Midbrain (tissue), 1 donor: ENCODE measurements at regions not wholly inside any gene's neighbourhood (a gene's known extent, or its start where the extent isn't known, plus 50 kb on each side); places are given as distances from the start of the nearest gene placed in this dataset.
"Not testable (repeated sequence)": the region's sequence is repeated elsewhere in the genome, so short reads cannot be mapped to it uniquely, and the experiment has no call there.

Experiments used
- DNase-seq: peaks from one replicate; lab custom pipeline; 2025; lab: John Stamatoyannopoulos, UW

- DNase-seq: no peak
Measured at GRCh38 chr5:152608458-152608857, 203.4 kb upstream of the NMUR2 start.

DNA sequence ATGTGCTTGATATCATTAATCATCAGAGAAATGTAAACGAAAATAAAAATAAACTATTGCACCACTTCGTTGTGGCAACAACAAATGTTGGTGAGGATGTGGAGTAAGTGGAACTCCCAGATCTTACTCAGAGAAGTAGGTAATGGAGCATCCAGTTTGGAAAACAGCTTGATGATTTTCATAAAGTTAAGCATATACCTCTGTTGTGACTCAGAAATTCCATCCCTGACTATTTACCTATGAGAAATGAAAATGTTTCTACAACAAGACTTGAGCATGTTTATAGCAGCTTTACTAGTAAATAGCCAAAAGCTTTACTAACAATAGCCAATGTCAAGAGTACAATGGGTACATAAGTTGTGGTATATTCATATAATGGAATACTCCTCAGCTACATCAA is 214.7 kb upstream of the NMUR2 start:
- DNase-seq: no peak

DNA sequence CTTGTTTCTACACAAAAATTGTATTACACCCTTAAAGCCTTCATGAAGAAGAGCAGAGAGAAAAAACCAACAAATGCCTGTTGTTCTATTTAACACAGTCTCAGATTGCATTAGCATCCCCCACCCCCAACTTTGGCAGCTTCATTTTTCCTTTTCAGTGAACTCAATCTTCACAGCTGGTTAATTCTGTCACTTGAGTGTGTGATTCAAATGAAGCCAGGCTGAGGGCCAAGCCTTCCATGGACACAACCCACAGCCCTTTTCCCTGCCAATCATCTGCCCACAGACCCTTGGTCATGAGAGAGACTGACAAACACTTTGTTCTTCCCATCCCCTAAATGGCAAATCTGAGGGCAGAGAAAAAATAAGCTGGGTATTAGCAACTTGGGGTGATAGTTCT is 217.5 kb upstream of the NMUR2 start:
- no peak for DNase-seq

- no peak for DNase-seq
Measured at GRCh38 chr5:152623951-152624350, 218.9 kb upstream of the NMUR2 start.

- no peak for DNase-seq
Measured at GRCh38 chr5:152625696-152626095, 220.6 kb upstream of the NMUR2 start.

- DNase-seq: no peak
Measured at GRCh38 chr5:152631221-152631620, 226.1 kb upstream of the NMUR2 start.

DNA sequence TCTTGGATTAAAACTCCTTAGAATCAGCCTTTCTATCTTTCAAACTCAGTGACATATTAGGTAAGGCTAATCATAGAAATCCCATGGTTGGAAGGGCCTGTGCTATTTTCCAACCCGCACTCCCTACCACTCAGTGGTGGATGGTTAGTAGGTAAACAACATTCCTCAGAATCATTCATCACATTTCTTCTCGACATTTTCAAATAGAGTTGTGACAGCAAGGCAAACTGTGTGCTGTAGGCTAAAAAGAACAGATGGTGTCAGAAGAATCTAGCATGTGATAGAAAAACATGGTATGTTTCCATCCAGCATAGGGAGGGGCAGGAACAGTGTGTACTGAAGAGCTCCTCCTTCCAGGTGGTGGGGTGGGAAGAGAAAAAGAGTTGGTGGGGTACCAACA is 227.3 kb upstream of the NMUR2 start:
- DNase-seq: no peak

DNA sequence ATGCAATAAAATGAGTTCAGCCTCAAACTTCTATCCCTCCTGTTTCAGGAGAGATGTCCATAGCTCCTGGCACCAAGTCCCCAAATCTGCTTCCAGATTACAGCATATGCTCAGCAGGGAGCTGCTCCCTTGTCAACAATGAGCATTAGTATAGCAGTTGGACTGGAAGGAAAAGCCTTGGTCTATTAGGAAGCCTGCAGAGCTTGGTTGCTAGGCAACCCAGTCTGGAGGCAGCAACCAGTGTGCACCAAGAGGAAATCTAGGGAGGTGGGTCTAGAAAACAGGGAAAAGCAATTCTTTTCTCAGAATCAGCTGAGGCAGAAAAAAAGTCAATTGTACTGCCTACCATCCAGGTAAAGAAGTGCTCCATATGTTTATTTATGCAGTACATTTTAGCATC is 229.5 kb upstream of the NMUR2 start:
- no peak for DNase-seq

DNA sequence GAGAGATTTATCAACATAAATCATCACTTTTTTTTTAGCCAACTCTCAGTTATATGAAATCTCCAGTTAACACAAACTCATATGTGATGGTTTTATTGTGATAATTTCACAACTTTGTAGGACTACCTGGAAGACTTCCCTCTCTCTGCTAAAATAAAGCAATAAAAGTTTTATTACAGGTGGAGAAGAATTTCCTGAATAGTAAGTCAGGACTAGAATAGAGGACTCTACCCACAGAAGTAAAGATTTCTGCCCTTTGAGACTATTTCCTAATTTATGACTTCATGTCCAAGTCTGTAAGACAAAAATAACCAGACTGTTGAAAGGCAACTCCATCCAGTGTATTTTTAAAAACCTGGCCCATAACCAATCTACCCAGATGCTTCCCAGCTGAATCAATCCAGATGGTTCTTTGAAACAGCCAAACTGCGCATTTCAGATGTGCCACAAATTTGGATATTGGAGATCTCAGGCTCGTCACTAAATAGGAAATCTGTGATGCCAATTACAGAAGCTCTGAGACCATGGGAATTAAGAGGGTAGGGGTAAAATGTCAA is 234.0 kb upstream of the NMUR2 start:
- DNase-seq: no peak

DNA sequence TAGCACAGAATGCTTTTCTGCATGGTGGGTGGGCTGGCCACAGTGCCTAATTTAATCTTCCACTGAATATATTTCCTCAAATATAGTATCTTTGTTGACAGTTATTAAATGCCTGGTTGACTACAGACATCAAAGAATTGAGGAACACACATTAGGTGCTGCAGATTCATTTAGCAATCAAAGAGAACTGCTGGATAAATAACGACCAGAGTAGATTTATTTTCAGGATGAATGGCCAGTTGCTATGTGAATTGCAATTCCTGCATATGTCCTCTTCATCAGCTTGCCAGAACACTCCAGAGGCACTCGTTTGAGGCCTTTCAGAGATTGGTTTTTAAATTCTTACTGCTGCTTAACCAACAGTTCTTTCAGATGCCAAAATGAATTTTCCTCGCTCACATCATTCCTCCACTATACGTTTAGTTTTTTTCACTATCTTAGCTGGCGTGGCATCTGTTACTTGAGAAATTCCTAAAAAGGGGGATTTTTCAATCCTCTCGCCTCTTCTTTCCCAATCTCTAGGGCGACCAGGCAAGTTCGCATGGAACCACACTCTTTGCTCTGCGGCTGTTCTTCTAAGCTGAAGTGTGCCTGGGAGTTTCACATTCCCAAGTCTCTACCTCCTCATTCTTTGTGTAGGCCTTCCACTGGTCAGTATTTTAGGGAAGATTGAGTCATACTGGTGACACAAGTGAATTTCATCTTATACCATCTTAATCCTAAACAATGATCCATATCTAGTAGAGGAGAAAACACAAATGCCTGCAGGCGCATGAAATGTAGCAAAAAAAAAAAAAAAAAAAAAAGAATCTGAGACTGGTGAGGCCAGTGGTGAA is 237.1 kb upstream of the NMUR2 start:
- no peak for DNase-seq

DNA sequence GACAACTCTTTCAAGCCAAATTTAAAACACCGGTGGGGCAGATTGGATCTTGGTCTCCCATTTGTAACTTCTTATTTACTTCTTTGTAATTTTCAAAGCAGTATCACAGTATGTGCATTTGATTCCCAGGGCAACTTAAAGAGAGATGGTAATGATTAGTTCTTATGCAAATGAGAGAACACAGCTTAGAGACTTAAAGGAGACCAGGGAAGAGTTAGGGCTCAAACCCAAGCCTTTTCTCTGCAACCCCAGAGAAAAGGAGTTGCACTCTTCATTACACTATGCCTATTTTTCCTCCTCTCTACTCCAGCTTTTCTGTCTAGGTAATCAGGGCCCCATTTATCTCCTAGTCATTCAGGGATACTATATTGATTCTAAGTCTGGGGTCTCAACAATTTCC is 237.8 kb upstream of the NMUR2 start:
- DNase-seq: no peak

GRCh38 chr5:152644029-152644728 is 239.1 kb upstream of the NMUR2 start:
- no peak for DNase-seq

- DNase-seq: no peak
Measured at GRCh38 chr5:152649609-152650008, 244.5 kb upstream of the NMUR2 start.

- DNase-seq: no peak
Measured at GRCh38 chr5:152650413-152650812, 245.3 kb upstream of the NMUR2 start.

GRCh38 chr5:152659470-152659869 is 254.4 kb upstream of the NMUR2 start:
- DNase-seq: not testable (repeated sequence)

DNA sequence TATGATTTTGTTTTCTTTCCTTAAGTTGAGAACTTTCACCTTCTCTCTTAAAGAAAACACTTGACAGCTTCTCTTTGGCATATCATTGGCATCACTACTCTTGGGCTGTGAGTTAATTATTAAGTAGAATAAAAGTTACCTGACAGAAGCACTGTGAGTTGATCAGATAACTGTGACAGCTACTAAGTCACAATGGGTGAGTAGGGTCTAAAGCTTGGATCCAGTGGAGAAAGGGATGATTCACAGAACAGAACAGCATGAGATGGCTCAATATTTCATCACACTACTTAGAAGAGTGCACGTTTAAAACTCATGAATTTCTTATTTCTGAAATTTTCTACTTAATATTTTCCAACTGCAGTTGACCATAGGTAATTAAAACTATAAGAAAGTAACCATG is 268.5 kb upstream of the NMUR2 start:
- no peak for DNase-seq

DNA sequence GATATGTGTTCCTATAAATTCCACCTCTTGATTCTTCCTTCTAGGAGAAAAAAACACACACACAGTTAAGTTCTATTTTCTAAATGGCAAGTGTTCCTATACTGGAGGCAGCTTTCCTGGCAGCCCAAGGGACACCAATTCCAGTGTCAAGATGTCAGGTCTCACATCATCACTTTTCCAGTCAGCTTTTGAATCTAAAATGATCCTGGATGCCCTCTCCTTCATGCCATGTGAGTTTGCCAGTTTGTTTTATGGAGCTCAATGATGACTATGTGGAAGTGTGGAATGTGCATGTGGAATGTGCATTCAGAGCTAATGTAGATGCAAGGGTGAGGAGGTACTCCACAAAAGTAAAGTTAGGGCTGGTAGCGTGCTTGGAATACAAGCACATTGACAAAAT is 269.3 kb upstream of the NMUR2 start:
- DNase-seq: no peak

GRCh38 chr5:152676196-152676595 is 271.1 kb upstream of the NMUR2 start:
- DNase-seq: peak; percentile 0

- no peak for DNase-seq
Measured at GRCh38 chr5:152683205-152683604, 278.1 kb upstream of the NMUR2 start.

- no peak for DNase-seq
Measured at GRCh38 chr5:152686931-152687330, 281.9 kb upstream of the NMUR2 start.

DNA sequence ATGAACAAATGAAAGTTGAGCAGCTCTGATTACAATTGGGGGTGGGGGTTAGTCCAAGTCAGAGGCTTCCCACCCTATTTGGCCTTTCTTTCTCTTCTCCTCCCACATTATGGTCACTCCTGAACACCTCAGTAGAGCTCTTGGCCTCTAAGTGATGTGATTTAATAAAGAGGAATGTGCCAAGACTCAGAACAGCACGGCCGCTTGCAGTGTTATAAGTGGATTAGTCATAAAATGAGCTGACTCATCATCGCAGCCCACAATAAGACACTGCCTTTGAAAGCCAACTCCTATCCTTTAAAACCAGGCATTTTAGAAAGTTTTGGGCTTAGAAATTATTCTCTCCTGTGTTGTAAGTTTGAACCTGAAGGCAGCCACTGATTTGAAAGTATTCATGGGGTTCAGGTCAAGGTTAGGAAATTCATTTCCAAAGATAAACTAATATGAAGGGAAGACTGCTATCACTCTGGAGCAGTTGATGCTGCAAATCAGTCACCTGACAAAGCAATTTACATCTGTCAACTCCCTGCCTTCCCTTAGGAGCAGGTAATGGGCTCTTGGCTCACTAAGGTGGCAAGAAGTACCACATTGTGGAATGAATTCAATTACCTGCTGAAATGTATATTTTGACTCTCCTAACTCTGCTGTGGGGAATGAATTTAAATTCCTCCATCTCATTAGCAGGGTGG is 283.6 kb upstream of the NMUR2 start:
- DNase-seq: no peak

- DNase-seq: no peak
Measured at GRCh38 chr5:152689250-152689711, 284.2 kb upstream of the NMUR2 start.

GRCh38 chr5:152694231-152694630 is 289.2 kb upstream of the NMUR2 start:
- DNase-seq: no peak
